ENCODE measurements at regions not wholly inside any gene's neighbourhood (a gene's known extent, or its start where the extent isn't known, plus 50 kb on each side); places are given as distances from the start of the nearest gene placed in this dataset.
"Not testable (repeated sequence)": the region's sequence is repeated elsewhere in the genome, so short reads cannot be mapped to it uniquely, and the experiment has no call there.

DNA sequence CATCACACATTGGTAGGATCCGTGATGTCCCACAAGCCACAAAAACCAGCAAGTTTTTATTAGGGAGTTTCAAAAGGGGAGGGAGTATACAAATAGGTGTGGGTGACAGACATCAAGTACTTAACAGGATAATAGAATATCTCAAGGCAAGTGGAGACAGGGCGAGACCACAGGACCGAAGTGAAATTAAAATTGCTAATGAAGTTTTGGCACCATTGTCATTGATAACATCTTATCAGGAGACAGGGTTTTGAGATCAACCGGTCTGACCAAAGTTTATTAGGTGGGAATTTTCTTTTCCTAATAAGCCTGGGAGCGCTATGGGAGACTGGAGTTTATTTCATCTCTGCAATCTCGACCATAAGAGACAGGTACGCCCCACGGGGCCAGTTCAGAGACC is 178.5 kb downstream of the OTOP1 start:
- not testable (repeated sequence) for DNase-seq

DNA sequence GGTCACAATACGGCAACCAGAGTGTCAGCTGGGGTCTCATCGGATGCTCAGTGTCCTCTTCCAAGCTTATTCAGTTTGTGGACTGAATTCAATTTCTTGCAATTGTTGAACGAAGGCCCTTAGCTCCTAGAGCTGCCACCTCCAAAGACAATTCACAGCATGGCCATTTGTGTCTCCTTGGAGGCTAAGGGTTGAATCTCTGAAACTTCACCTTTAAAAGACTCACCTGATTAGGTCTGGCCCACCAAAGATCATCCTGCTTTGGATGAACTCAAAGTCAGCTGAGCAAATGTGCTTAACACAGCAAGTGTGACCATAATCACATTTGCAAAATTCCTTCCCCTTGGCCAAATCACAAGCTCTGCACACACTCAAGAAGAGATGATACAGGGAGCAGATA is 175.9 kb downstream of the OTOP1 start:
- DNase-seq = not testable (repeated sequence)

DNA sequence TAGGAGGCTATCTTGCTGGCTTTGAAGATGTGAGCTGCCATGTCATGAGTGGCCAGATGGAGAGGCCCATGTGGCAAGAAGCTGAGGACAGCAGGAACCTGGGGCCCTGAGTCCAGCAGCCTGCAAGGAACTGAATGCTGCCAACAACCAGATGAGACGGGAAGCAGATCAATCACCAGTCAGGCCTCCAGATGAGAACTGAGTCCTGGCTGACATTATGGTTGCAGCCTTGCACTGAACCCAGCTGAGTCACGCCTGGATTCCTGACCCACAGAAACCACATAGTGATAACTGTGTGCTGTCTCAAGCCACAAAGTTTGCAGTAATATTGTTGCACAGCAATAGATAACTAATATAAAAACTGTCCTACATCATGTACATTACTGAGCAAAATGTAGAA is 173.8 kb downstream of the OTOP1 start:
- not testable (repeated sequence) for DNase-seq

DNA sequence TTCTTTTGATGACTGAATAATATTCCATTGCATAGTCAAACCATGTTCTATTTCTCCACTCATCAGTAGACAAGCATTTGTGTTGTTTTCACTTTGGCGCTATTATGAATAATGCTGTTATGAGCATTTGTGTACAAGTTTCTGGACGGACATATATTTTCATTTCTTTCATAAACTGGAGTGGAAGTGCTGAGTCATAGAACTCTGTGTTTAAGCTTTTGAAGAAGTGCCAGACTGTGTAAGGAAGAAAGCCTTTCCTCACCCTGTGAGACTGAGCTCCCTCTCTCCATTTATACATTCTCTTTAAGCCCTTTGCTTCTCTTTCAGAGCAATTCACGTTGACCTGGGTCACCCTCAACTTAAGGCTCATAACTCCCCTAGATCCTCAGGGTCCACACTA is 169.5 kb downstream of the OTOP1 start:
- not testable (repeated sequence) for DNase-seq

DNA sequence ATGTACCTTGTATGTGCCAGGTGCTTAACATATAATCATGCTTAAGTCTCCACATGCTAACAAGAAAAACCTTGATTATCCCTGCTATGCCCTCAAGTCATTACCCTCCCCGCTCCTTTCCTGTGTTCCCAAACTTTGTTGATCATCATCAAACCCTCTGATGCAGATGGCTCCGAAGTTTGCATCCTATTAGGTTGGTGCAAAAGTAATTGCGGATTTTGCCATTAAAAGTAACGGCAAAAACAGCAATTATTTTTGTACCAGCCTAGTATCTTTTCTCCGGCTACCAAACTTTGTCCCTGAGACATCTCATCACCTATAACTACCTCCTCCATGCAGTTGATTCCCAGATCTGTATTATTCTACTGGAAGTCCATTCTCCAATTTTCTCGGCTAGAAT is 142.6 kb downstream of the OTOP1 start:
- not testable (repeated sequence) for DNase-seq

DNA sequence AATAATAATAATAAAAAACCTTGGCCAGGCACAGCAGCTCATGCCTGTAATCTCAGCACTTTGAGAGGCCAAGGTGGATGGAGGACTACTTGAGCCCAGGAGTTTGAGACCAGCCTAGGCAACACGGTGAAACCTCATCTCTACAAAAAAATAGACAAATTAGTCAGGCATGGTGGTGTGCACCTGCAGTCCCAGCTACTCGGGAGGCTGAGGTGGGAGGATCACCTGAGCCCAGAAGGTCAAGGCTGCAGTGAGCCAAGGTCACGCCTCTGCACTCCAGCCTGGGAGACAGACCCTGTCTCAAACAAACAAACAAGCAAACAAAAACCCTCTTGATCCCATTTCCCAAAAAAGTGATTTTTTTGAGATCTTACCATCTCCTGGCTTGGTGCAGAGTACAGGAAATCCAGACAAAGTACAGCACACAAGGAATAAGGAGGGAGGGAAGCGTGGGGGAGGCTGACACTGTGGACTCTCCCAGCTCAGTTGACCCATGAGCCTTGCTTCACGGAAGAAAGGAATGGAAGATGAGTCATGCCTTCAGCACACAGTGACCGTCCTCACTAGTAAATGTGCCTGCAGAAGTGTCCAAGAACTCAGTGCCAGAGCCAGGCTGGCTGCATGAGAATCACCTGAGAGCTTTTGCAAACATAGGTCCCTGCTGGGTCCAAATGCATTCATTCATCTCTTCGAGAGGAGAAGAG is 136.9 kb downstream of the OTOP1 start:
- DNase-seq = not testable (repeated sequence)

DNA sequence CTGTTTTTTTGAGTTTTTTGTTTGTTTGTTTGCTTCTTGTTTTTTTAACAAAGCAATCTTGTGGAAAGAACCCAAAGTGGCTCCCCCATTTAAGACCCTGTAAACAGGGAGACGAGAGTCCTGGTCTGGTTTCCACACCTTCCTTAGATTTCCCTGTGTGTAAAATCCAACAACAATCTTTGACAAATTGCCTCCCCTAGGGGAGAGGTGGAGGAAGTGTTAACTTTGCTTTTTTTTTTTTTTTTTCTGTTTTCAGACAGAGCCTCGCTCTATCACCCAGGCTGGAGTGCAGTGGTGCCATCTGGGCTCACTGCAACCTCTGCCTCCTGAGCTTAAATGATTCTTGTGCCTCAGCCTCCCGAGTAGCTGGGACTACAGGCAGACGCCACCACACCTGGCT is 136.0 kb downstream of the OTOP1 start:
- not testable (repeated sequence) for DNase-seq

DNA sequence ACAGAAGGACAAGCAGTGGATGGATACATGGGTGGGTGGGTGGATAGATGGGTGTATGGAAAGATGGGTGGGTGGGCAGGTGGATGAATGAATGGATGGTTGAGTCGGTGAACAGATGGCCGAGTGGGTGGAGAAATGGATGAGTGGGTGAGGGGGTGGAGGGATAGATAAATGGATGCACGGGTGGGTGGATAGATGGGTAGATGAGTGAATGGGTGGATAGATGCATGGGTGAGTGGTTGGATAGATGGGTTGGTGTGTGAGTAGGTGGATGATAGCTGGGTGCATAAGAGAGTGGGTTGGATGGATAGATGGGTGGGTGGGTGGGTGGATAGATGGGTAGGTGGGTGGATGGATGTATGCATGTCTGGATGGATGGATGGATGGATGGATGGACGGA is 134.6 kb downstream of the OTOP1 start:
- DNase-seq = not testable (repeated sequence)

DNA sequence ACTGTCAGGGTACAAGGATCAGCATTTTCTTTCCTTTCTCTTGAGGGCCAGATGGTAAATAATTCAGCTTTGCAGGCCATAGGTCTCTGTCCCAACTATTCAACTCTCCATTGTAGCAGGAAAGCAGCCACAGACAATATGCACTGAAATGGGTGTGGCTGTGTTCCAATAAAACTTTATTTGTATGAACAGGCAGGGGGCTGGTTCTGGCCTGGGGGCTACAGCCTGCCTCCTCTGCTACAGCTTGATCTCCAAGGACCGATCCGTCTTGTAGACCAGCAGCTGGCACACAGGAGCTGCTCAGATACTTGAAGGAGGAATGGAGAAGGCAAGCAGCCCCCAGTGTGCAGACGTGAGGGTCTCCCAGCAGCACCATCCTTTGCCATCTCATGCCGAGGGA is 127.1 kb downstream of the OTOP1 start:
- not testable (repeated sequence) for DNase-seq

DNA sequence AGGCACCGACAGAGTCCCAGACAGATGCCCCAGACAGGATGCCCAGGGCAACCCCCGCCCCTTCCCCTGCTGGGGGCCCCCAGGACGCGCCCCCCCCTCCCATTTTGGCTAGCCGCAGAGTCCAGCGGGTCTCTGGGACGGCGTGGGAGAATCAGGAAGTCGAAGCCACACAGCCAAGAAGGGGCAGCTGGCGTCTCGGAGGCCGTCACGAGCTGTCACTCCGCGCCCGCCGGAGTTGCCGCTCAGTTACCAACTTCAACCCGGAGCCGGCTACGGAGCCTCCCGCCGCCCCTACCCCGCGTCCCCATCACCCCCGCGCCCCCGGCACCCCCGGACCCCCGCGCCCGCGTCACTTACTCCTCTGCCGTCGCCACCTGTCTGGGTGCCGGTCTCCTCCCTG is 119.8 kb downstream of the OTOP1 start:
- not testable (repeated sequence) for DNase-seq

DNA sequence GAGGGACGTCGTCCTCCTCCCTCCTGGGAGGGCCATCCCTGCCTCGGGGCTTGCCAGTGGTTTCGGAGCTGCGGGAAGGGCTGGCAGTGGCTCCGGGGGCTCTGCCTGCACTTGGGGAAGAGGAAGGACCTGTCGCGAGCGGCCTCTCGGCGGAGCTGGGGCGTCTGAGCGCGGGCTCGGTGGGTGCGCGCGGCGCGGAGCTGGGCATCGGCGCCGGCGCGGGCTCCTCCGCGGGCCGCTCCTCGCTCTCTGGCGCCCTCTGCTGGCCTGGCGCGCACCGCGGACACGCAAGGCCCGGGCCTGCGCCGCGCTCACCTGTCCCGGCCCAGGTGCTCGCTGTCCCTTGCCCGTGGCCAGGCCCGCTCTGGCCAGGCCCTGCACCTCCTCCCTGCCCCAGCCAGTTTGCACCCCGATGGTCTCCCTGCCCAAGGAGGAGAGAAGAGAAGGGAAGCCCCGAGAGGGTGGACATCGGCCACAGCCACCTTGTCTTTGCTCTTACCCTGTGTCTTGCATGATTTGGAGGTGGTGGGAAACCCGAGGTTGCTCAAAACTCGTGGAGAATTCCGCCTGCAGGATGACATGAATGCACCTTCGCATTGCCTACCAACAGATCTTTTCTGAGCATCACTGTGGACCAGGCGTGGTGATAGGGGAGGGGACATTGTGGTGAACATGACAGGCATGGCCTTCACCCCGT is 119.2 kb downstream of the OTOP1 start:
- DNase-seq = peak in 1 of 2 experiments; percentile 13

DNA sequence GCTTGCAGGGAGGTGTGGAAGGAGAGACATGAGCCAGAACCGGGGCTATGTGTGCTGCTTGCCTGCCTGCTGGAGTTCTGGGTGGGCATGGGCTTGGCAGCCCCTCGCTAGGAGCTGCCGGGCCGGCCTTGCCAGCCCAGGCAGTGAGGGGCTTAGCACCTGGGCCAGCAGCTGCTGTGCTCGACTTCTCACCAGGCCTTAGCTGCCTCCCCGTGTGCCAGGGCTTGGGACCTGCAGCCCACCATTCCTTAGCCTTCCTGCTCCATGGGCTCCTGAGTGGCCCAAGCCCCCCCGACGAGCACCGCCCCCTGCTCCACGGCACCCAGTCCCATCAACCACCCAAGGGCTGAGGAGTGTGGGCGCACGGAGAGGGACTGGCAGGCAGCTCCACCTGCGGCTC is 111.3 kb downstream of the OTOP1 start:
- not testable (repeated sequence) for DNase-seq

DNA sequence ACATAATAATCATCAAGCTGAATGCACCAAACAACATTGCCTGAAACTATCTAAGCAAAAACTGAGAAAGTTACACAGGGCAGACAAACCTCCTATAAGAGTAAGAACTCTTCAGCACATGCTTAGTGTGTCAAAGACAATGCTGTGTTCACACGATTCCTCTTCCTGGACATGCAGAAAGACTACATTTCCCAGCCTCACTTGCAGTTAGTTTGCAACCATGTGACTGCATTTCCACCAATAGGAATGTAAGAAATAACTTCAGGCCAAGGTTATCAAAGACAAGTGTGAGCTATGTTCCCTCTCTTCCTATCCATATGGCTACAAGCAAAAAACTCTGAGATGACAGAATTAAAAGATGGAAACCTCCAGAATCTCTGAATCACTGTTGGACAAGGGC is 109.8 kb downstream of the OTOP1 start:
- not testable (repeated sequence) for DNase-seq

DNA sequence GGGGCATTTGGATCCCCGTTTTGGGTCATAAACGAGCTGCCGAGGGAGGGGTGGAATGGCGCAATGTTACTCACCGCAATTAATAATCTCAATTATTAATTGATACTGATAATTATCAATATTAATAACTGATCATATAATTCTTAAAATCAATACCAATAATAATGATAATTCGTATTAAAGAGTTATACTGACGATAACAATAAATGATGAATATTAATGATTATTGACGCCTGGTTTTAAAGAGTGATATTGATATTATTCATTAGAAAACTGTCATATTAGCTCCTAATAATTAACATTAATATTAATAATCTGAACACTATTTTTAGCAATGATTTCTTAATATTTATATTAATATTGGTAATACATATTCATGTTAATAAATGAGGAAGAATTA is 92.4 kb downstream of the OTOP1 start:
- not testable (repeated sequence) for DNase-seq

DNA sequence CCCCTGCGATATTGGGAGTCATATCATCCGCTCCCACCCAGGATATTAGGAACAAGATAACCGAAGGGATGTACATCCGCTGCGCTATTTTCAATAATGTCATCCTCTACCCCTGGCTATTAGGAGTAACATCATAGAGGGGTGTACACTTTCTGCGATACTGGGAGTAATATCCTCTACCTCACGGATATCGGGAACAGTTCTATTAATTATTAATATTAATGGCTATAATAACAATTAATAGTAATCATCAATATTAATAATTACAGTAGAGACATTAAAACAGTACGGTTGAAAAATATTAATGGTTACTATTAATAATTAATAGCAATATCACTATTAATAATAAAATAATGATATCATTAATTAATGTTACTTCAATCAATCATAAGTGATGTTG is 90.1 kb downstream of the OTOP1 start:
- DNase-seq = not testable (repeated sequence)

All from SHP77 (cell line).